GM23248 (cell line): ENCODE measurements at regions not wholly inside any gene's neighbourhood (a gene's known extent, or its start where the extent isn't known, plus 50 kb on each side); places are given as distances from the start of the nearest gene placed in this dataset.

Experiments
- DNase-seq: peaks from one replicate; pipeline ENCODE4 v3.0.0-alpha.2; 2015
- H2AFZ ChIP-seq: fragments of 200-600 bp; sonication (generic); 2 replicates; pipeline ENCODE4 v1.6.1; 2016; ENCODE audit warnings: antibody characterized with exemption
- H3F3A ChIP-seq: fragments of 200-600 bp; sonication (generic); 2 replicates; pipeline ENCODE4 v1.6.1; 2016; ENCODE audit warnings: mild to moderate bottlenecking, antibody characterized with exemption, mixed run types; ENCODE audit not compliant: insufficient read depth
- H3K27ac ChIP-seq: fragments of 200-600 bp; sonication (generic); 2 replicates; pipeline ENCODE4 v1.5.1; 2016; ENCODE audit warnings: mild to moderate bottlenecking
- H3K27me3 ChIP-seq: fragments of 200-600 bp; sonication (generic); replicated peaks from 2 replicates; pipeline ENCODE4 v1.6.1; 2016; ENCODE audit warnings: mild to moderate bottlenecking; ENCODE audit not compliant: insufficient read depth
- H3K36me3 ChIP-seq: fragments of 200-600 bp; sonication (generic); 2 replicates; pipeline ENCODE4 v1.6.1; 2016; ENCODE audit warnings: low read depth, mild to moderate bottlenecking
- H3K4me1 ChIP-seq: fragments of 200-600 bp; sonication (generic); 2 replicates; pipeline ENCODE4 v1.6.1; 2016; ENCODE audit warnings: mild to moderate bottlenecking; ENCODE audit not compliant: insufficient read depth
- H3K4me2 ChIP-seq: fragments of 200-600 bp; sonication (generic); one replicate; pipeline ENCODE4 v1.6.1; 2016; ENCODE audit warnings: mild to moderate bottlenecking; ENCODE audit not compliant: unreplicated experiment
- H3K4me3 ChIP-seq: fragments of 200-600 bp; sonication (generic); 2 replicates; pipeline ENCODE4 v1.5.1; 2016; ENCODE audit warnings: mild to moderate bottlenecking
- H3K79me2 ChIP-seq: fragments of 200-600 bp; sonication (generic); 2 replicates; pipeline ENCODE4 v1.6.1; 2016; ENCODE audit warnings: mild to moderate bottlenecking; ENCODE audit not compliant: insufficient read depth
- H3K9ac ChIP-seq: fragments of 200-600 bp; sonication (generic); 2 replicates; pipeline ENCODE4 v1.6.1; 2016; ENCODE audit warnings: mild to moderate bottlenecking
- H3K9me2 ChIP-seq: fragments of 200-600 bp; sonication (generic); 2 replicates; pipeline ENCODE4 v1.6.1; 2016; ENCODE audit warnings: mixed run types, mild to moderate bottlenecking, moderate library complexity; ENCODE audit not compliant: insufficient read depth
- H3K9me3 ChIP-seq: fragments of 200-600 bp; sonication (generic); one replicate; pipeline ENCODE4 v1.6.1; 2017; ENCODE audit warnings: low read depth
- H4K20me1 ChIP-seq: fragments of 200-600 bp; sonication (generic); 2 replicates; pipeline ENCODE4 v1.6.0; 2016; ENCODE audit not compliant: insufficient read depth
- EZH2 ChIP-seq: fragments of 200-600 bp; sonication (generic); IDR thresholded peaks from 2 replicates; pipeline ENCODE4 v1.6.1; 2018; ENCODE audit warnings: antibody characterized with exemption, mild to moderate bottlenecking; ENCODE audit not compliant: insufficient read depth, poor library complexity, severe bottlenecking
- EZH2phosphoT487 ChIP-seq: fragments of 200-600 bp; sonication (generic); IDR thresholded peaks from 2 replicates; pipeline ENCODE4 v1.6.1; 2018; ENCODE audit warnings: antibody characterized with exemption, moderate library complexity, mild to moderate bottlenecking, low read depth; ENCODE audit not compliant: insufficient read depth
- WGBS, 2 experiments: methylation state at CpG; one replicate each; pipeline ENCODE4 v1.1.6; 2015 to 2017; ENCODE audit warnings: low lambda C conversion rate in 2 of 2, low coverage in 1 of 2; ENCODE audit errors: missing lambda C conversion rate in 2 of 2; 5-methylcytosine and 5-hydroxymethylcytosine counted together
- in situ Hi-C: fragments of 300-500 bp; cut with MboI; formaldehyde crosslinking; loops from 2 replicates; pipeline ENCODE4 v1.15.0; 2020

DNA sequence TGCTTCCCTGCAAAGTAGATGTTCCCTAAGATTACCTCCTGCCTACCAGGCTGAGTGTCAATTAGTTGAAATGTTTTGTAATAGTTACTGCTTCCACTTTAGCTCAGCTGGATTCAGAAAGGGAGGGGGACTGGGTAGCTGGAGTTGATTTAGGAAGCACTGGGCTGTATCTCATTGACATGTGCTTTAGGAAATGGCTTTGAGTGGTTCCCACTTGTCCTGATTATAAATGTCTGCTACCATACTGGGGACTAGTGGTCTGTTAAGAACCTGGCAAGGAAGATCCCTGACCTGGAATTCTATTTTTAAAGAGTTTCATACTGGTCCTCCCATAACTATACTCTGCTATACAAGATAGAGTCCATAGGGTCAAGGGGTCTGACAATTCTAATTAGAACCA, 363.9 kb upstream of the PPP1R2C start:
- no peaks in the 10 kb centered on the region for H3F3A ChIP-seq
- TF ChIP-seq EZH2phosphoT487 (no peak), EZH2 (no peak)
- no peak overlapping the region for H3K9ac ChIP-seq
- no peak overlapping the region for H3K4me2 ChIP-seq
- H3K4me3 ChIP-seq = no peak overlapping the region
- no peaks in the 10 kb centered on the region for H3K36me3 ChIP-seq
- H3K79me2 ChIP-seq = no peaks in the 10 kb centered on the region
- no peaks in the 10 kb centered on the region for H3K9me3 ChIP-seq
- H3K9me2 ChIP-seq = no peaks in the 10 kb centered on the region
- H4K20me1 ChIP-seq = no peaks in the 10 kb centered on the region
- H3K4me1 ChIP-seq = no peaks in the 10 kb centered on the region
- no peak overlapping the region for H2AFZ ChIP-seq
- in situ Hi-C loops = no loop called here
- DNase-seq = no peak
- H3K27me3 ChIP-seq = no peaks in the 10 kb centered on the region
- no peak overlapping the region for H3K27ac ChIP-seq

DNA sequence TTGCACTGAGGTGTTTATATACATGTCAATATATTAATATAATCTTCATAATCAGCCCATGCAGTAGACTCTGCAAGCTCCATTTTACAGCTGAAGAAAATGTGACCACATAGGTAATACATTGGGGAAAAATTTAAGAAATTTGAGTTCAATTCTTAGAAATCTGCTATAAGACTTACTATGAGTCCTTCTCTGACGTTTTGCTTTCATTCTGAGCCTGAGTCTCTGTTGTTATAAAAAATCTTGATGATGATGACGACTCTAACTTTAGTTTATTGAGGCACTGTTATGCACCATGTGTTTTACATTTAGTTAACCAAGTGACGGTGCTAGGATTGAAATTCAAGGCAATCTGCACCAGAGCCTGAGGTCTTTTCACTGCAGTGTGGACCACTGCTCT, 370.3 kb upstream of the PPP1R2C start:
- H2AFZ ChIP-seq = no peak overlapping the region
- TF ChIP-seq EZH2 (no peak), EZH2phosphoT487 (no peak)
- no peaks in the 10 kb centered on the region for H3F3A ChIP-seq
- WGBS, 2 experiments = 10 to 20% methylated on average over 3 of the region's 3 CpGs
- no peaks in the 10 kb centered on the region for H4K20me1 ChIP-seq
- H3K9ac ChIP-seq = no peak overlapping the region
- no peak overlapping the region for H3K27ac ChIP-seq
- no peaks in the 10 kb centered on the region for H3K36me3 ChIP-seq
- no peak for DNase-seq
- H3K4me1 ChIP-seq = no peaks in the 10 kb centered on the region
- H3K4me3 ChIP-seq = no peak overlapping the region
- no peaks in the 10 kb centered on the region for H3K9me2 ChIP-seq
- H3K79me2 ChIP-seq = no peaks in the 10 kb centered on the region
- H3K4me2 ChIP-seq = no peak overlapping the region
- in situ Hi-C loops = no loop called here
- H3K9me3 ChIP-seq = no peaks in the 10 kb centered on the region
- no peaks in the 10 kb centered on the region for H3K27me3 ChIP-seq

DNA sequence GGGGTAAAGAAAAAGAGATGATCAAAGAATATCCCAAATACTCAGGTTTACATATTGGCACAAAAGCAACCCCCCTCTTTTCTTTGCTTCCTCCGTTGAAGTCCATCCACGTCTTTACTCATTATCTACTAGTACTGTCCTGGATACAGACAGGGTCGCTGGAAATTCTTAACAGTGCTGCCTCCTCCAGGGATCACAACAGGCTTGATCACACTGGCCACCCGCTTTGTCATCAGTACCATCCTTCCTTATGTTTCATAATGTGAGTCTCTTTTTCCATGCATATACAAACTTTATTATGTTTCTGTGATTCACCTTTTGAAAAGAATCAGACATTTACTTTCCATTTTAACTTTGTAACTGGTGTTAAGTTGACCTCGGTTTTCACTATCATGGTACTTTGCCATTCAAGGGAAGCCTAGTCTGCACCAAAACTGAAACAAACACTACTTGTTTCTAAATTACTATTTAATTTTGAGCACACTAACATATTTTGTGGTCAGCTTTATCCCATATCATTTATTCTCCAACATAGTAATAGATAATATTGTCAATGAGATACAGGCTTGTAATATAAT, 387.5 kb upstream of the PPP1R2C start:
- Histone ChIP-seq H3K36me3 (no peaks in the 10 kb centered on the region), H3K4me3 (no peak overlapping the region), H3K9me2 (no peaks in the 10 kb centered on the region; the same call in 1 of the 2 replicates), H4K20me1 (no peaks in the 10 kb centered on the region), H3F3A (no peaks in the 10 kb centered on the region), H3K27me3 (no peaks in the 10 kb centered on the region), H3K4me2 (no peak overlapping the region), H2AFZ (no peak overlapping the region), H3K4me1 (no peaks in the 10 kb centered on the region), H3K27ac (no peak overlapping the region), H3K79me2 (no peaks in the 10 kb centered on the region), H3K9me3 (no peaks in the 10 kb centered on the region), H3K9ac (no peak overlapping the region)
- DNase-seq = no peak
- WGBS, 2 experiments = 11 to 17% methylated on average over 5 of the region's 5 CpGs
- in situ Hi-C loops = no loop called here
- TF ChIP-seq EZH2phosphoT487 (no peak), EZH2 (no peak)

DNA sequence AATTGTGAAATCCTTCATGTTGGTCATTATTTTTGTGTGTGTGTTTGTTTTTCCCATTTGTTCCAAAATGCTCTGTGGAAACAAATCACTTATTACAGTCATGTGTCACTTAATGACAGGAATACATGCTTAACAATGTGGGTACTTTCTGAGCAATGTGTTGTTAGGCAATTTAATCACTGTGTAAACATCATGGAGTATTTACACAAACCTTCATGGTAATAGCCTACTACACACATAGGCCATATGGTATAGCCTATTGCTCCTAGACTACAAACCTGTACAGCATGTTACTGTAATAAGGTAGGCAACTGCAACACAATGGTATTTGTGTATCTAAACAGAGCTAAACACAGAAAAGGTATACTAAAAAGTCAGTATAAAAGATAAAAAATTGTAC, 388.9 kb upstream of the PPP1R2C start:
- Histone ChIP-seq H3K9me3 (no peaks in the 10 kb centered on the region), H3K27me3 (no peaks in the 10 kb centered on the region), H3K79me2 (no peaks in the 10 kb centered on the region), H3K4me3 (no peak overlapping the region), H3K9ac (no peak overlapping the region), H4K20me1 (no peaks in the 10 kb centered on the region), H3K4me2 (no peak overlapping the region), H3K36me3 (no peaks in the 10 kb centered on the region), H3K4me1 (no peaks in the 10 kb centered on the region), H3K27ac (no peak overlapping the region), H3F3A (no peaks in the 10 kb centered on the region), H2AFZ (no peak overlapping the region), H3K9me2 (no peaks in the 10 kb centered on the region)
- in situ Hi-C loops = no loop called here
- no peak for TF ChIP-seq EZH2phosphoT487
- no peak for TF ChIP-seq EZH2
- DNase-seq = no peak

DNA sequence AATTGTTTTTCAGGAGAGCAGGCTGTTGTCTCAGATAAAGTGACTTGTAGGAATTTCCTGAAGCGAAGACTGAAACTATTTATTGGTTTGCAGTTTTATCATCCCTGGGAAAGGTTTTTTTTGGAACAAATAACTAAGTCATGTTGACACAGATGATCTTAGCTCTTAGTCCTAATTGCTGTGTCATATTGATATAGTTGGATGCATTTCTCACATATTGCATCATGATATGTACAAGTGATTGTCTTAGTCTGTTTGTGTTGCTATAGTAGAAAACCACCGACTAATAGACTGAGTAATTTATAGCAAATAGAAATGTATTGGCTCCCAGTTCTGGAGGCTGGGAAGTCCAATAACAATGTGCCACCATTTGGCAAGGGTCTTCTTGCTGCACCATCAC, 397.5 kb upstream of the PPP1R2C start:
- Histone ChIP-seq H3K9ac (no peak overlapping the region), H3F3A (no peaks in the 10 kb centered on the region), H3K27me3 (no peaks in the 10 kb centered on the region), H3K9me3 (no peaks in the 10 kb centered on the region), H4K20me1 (no peaks in the 10 kb centered on the region), H3K9me2 (no peaks in the 10 kb centered on the region), H3K4me3 (no peak overlapping the region), H3K27ac (no peak overlapping the region), H3K36me3 (no peaks in the 10 kb centered on the region), H3K4me2 (no peak overlapping the region), H3K4me1 (no peaks in the 10 kb centered on the region), H2AFZ (no peak overlapping the region), H3K79me2 (no peaks in the 10 kb centered on the region)
- WGBS, 2 experiments = 5 to 6% methylated on average over 2 of the region's 2 CpGs
- TF ChIP-seq EZH2 (no peak), EZH2phosphoT487 (no peak)
- DNase-seq = no peak
- in situ Hi-C loops = no loop called here
